Panc1 (cell line): ENCODE measurements at regions not wholly inside any gene's neighbourhood (a gene's known extent, or its start where the extent isn't known, plus 50 kb on each side); places are given as distances from the start of the nearest gene placed in this dataset.

Experiments used
- ATAC-seq: fragments of 200-7000 bp; cut with Tn5 transposase; 2 replicates; pipeline ENCODE4 v1.9.1; 2020; ENCODE audit warnings: mild to moderate bottlenecking, moderate library complexity
- BruUV-seq: library from RNA; stranded (reverse); fragments of 400-500 nt; replicated peaks from 2 replicates; lab custom pipeline; 2021; lab: Mats Ljungman, UMichigan
- CTCF ChIA-PET: fragments of 300-600 bp; sonication (Branson Sonifier 250); formaldehyde crosslinking; loops from one replicate; lab custom pipeline; 2022; ENCODE audit warnings: antibody characterized with exemption; lab: Charles Lee
- POLR2A ChIA-PET: fragments of 300-600 bp; sonication (Branson Sonifier 250); formaldehyde crosslinking; loops from one replicate; lab custom pipeline; 2022; ENCODE audit warnings: antibody characterized with exemption; lab: Charles Lee
- DNase-seq: peaks from one replicate; pipeline ENCODE4 v3.0.0-alpha.2; 2010; ENCODE audit warnings: low read depth, low spot score
- H3K27ac ChIP-seq: 2 replicates; pipeline ENCODE4 v1.5.1; 2011; ENCODE audit warnings: mild to moderate bottlenecking, low read length, inconsistent platforms
- H3K27me3 ChIP-seq: fragments of 200-500 bp; sonication (Bioruptor generic); 2 replicates; pipeline ENCODE4 v1.6.0; 2014; ENCODE audit warnings: low read length, inconsistent platforms; ENCODE audit not compliant: control insufficient read depth, insufficient read depth
- H3K36me3 ChIP-seq: fragments of 200-500 bp; sonication (Bioruptor generic); 2 replicates; pipeline ENCODE4 v1.5.1; 2014; ENCODE audit warnings: inconsistent platforms, mild to moderate bottlenecking, low read length, moderate library complexity; ENCODE audit not compliant: control insufficient read depth, insufficient read depth
- H3K4me1 ChIP-seq: 2 replicates; pipeline ENCODE4 v1.5.1; 2011; ENCODE audit warnings: inconsistent platforms, mild to moderate bottlenecking, low read length, moderate library complexity; ENCODE audit not compliant: control insufficient read depth, insufficient read depth
- H3K4me3 ChIP-seq, 2 experiments: 2 replicates each; pipeline ENCODE4 v1.5.1; 2011 to 2012; ENCODE audit warnings: low read depth in 2 of 2, low read length in 2 of 2, mild to moderate bottlenecking in 2 of 2, inconsistent platforms in 1 of 2, moderate library complexity in 1 of 2
- H3K9me3 ChIP-seq: fragments of 200-500 bp; sonication (Bioruptor generic); 2 replicates; pipeline ENCODE4 v1.5.1; 2014; ENCODE audit warnings: low read depth, mild to moderate bottlenecking, inconsistent platforms, low read length, moderate library complexity; ENCODE audit not compliant: control insufficient read depth, insufficient read depth
- CTCF ChIP-seq: fragments of 450-650 bp; IDR thresholded peaks from 2 replicates; pipeline ENCODE4 v1.5.1; 2017; ENCODE audit warnings: mild to moderate bottlenecking
- POLR2AphosphoS5 ChIP-seq: IDR thresholded peaks from 2 replicates; pipeline ENCODE4 v1.6.1; 2012; ENCODE audit warnings: mild to moderate bottlenecking, low read depth, low read length, moderate library complexity
- REST ChIP-seq, 2 experiments: IDR thresholded peaks; 2 replicates each; pipeline ENCODE4 v1.6.1; 2011 to 2012; ENCODE audit warnings: low read depth in 2 of 2, control low read depth in 1 of 2, low read length in 1 of 2, mild to moderate bottlenecking in 1 of 2, moderate library complexity in 1 of 2; ENCODE audit not compliant: insufficient read depth in 1 of 2
- SIN3A ChIP-seq: IDR thresholded peaks from 2 replicates; pipeline ENCODE4 v1.6.1; 2012; ENCODE audit warnings: low read depth, mild to moderate bottlenecking, low read length, moderate library complexity, borderline replicate concordance; ENCODE audit not compliant: insufficient read depth
- TCF7L2 ChIP-seq: IDR thresholded peaks from 2 replicates; pipeline ENCODE4 v1.6.1; 2011; ENCODE audit warnings: mild to moderate bottlenecking, low read depth, low read length, inconsistent platforms
- in situ Hi-C: cut with HindIII; loops from 2 replicates; pipeline ENCODE4 v1.10.0; 2016; ENCODE audit warnings: low sequenced_read_pairs, low pct_unique_long_range_greater_than_20kb
- intact Hi-C: fragments of 100-400 bp; cut with micrococcal nuclease; formaldehyde crosslinking; loops from one replicate; pipeline ENCODE4 v1.10.0; 2022; ENCODE audit not compliant: unreplicated experiment

- ChIA-PET CTCF (no interaction called here), POLR2A (no interaction called here)
- H3K4me1 ChIP-seq = no peaks in the 10 kb centered on the region
- H3K4me3 ChIP-seq = no peak overlapping the region
- ATAC-seq (no peak), DNase-seq (no peak)
- TF ChIP-seq TCF7L2 = no peak
- no peak for TF ChIP-seq CTCF
- TF ChIP-seq SIN3A = no peak
- no peak for TF ChIP-seq POLR2AphosphoS5
- TF ChIP-seq REST (IDR thresholded peaks at IDR 0.05; ENCODE audit: insufficient read depth in 1 of 2, low read depth in 2 of 2, low read length in 1 of 2) = no peak
- H3K9me3 ChIP-seq = peaks cover 12% of the 10 kb centered on the region; the same call in 1 of the 2 replicates
- in situ Hi-C loops (no loop called here), intact Hi-C loops (no loop called here)
- BruUV-seq = no TSS peak
- no peaks in the 10 kb centered on the region for H3K27me3 ChIP-seq
- H3K27ac ChIP-seq = no peak overlapping the region
- no peaks in the 10 kb centered on the region for H3K36me3 ChIP-seq
Measured at GRCh38 chr5:123732257-123732656, 220.3 kb downstream of the CSNK1G3 start.

GRCh38 chr5:123722451-123722850 lies 210.5 kb downstream of the CSNK1G3 start:
- ATAC-seq = no peak
- no peaks in the 10 kb centered on the region for H3K27me3 ChIP-seq
- DNase-seq = no peak
- in situ Hi-C loops = no loop called here
- H3K9me3 ChIP-seq = peaks cover 12% of the 10 kb centered on the region; the same call in 1 of the 2 replicates
- TF ChIP-seq POLR2AphosphoS5 = no peak
- no peak for TF ChIP-seq CTCF
- TF ChIP-seq TCF7L2 = no peak
- no peak for TF ChIP-seq REST (IDR thresholded peaks at IDR 0.05; ENCODE audit: insufficient read depth in 1 of 2, low read depth in 2 of 2, low read length in 1 of 2)
- TF ChIP-seq SIN3A = no peak
- no peak overlapping the region for H3K27ac ChIP-seq
- BruUV-seq = no TSS peak
- no peaks in the 10 kb centered on the region for H3K36me3 ChIP-seq
- no peaks in the 10 kb centered on the region for H3K4me1 ChIP-seq
- intact Hi-C loops = no loop called here
- POLR2A ChIA-PET = no interaction called here
- H3K4me3 ChIP-seq = no peak overlapping the region
- CTCF ChIA-PET = no interaction called here
